Gastrocnemius medialis (tissue), 4 donors: ENCODE measurements at regions not wholly inside any gene's neighbourhood (a gene's known extent, or its start where the extent isn't known, plus 50 kb on each side); places are given as distances from the start of the nearest gene placed in this dataset.

Experiments used
- CTCF ChIP-seq, 5 experiments: fragments of 450-650 bp in 3 of 5; fragments of 200-600 bp in 2 of 5; sonication (generic) in 2 of 5; IDR thresholded peaks in 4 of 5; conservative IDR thresholded peaks in 1 of 5; 1 replicate in 4 of 5; 2 replicates in 1 of 5; pipeline ENCODE4 v1.5.1; 2016 to 2019; ENCODE audit warnings: antibody characterized with exemption in 5 of 5, mild to moderate bottlenecking in 3 of 5, moderate library complexity in 3 of 5
- POLR2A ChIP-seq, 2 donors: fragments of 450-650 bp; IDR thresholded peaks; one replicate each; pipeline ENCODE4 v1.6.1; 2017; ENCODE audit warnings: antibody characterized with exemption in 2 of 2, mild to moderate bottlenecking in 2 of 2, moderate library complexity in 2 of 2

GRCh38 chrX:39616098-39616729 is 481.5 kb downstream of the BCOR start:
- TF ChIP-seq CTCF (IDR thresholded peaks at IDR 0.05 in 4 of 5, conservative IDR thresholded peaks at IDR 0.05 in 1 of 5) (no peak), POLR2A (IDR thresholded peaks at IDR 0.05) (no peak)
